WERI-Rb-1 (cell line): ENCODE measurements at regions not wholly inside any gene's neighbourhood (a gene's known extent, or its start where the extent isn't known, plus 50 kb on each side); places are given as distances from the start of the nearest gene placed in this dataset.

Experiments
- DNase-seq: peaks from one replicate; pipeline ENCODE4 v3.0.0-alpha.2; 2020
- H3K27ac ChIP-seq: fragments of 250-450 bp; sonication (Bioruptor Pico); 2 replicates; pipeline ENCODE4 v1.5.1; 2020; ENCODE audit warnings: mild to moderate bottlenecking, moderate library complexity
- H3K27me3 ChIP-seq: fragments of 250-450 bp; sonication (Bioruptor Pico); 2 replicates; pipeline ENCODE4 v1.5.1; 2021; ENCODE audit warnings: mild to moderate bottlenecking, low read depth, moderate library complexity; ENCODE audit not compliant: insufficient read depth, severe bottlenecking
- H3K36me3 ChIP-seq: fragments of 250-450 bp; sonication (Bioruptor Pico); 2 replicates; pipeline ENCODE4 v1.5.1; 2020; ENCODE audit warnings: mild to moderate bottlenecking, moderate library complexity
- H3K4me3 ChIP-seq: 2 replicates; pipeline ENCODE4 v1.5.1; 2011; ENCODE audit warnings: low read depth, mild to moderate bottlenecking, control low read depth, low read length
- H3K9me3 ChIP-seq: fragments of 250-450 bp; sonication (Bioruptor Pico); 2 replicates; pipeline ENCODE4 v1.5.1; 2021; ENCODE audit warnings: mild to moderate bottlenecking, moderate library complexity; ENCODE audit not compliant: severe bottlenecking
- TF ChIP-seq, protein P1 (sequence below): IDR thresholded peaks from 2 replicates; pipeline ENCODE4 v1.5.1; 2011; ENCODE audit warnings: low read depth, mild to moderate bottlenecking, control low read depth, inconsistent platforms, low read length

DNA sequence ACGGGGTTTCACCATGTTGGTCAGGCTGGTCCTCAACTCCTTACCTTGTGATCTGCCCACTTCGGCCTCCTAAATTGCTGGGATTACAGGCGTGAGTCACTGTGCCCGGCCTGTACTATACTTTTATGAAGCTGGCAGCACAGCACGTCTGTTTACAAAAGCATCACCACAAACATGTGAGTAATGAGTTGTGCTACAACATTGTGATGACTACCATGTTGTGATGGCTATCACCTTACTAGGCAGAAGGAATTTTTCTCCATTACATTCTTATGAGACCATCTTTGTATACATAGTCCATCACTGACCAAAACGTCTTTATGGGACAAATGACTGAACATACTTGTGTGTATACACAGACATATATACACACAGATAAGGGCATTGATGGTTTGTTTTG lies 1019.0 kb downstream of the CDH18 start:
- no peaks in the 10 kb centered on the region for H3K9me3 ChIP-seq
- no peaks in the 10 kb centered on the region for H3K27me3 ChIP-seq
- no peak overlapping the region for H3K4me3 ChIP-seq
- H3K36me3 ChIP-seq = no peaks in the 10 kb centered on the region
- no peak for DNase-seq
- H3K27ac ChIP-seq = no peak overlapping the region
- TF ChIP-seq, protein P1, sequence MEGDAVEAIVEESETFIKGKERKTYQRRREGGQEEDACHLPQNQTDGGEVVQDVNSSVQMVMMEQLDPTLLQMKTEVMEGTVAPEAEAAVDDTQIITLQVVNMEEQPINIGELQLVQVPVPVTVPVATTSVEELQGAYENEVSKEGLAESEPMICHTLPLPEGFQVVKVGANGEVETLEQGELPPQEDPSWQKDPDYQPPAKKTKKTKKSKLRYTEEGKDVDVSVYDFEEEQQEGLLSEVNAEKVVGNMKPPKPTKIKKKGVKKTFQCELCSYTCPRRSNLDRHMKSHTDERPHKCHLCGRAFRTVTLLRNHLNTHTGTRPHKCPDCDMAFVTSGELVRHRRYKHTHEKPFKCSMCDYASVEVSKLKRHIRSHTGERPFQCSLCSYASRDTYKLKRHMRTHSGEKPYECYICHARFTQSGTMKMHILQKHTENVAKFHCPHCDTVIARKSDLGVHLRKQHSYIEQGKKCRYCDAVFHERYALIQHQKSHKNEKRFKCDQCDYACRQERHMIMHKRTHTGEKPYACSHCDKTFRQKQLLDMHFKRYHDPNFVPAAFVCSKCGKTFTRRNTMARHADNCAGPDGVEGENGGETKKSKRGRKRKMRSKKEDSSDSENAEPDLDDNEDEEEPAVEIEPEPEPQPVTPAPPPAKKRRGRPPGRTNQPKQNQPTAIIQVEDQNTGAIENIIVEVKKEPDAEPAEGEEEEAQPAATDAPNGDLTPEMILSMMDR = no peak

DNA sequence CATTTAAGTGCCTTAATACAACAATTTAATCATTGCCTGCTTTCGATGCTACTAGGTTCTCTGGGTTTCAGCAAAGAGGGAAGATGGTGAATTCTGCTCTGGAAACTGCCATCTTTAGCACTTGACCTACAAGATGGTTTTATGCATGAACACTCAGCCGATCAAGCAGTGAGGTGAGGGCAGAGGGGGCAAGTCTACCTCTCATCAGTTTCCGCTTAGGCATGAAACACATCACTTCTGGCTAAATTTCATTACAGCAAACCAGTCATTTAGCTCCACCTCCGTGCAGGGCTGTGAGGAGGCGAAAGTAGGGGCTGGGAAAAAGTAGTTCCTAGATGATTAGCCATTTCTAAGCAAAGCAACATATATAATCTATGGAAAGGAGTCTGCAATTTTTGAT lies 1018.0 kb downstream of the CDH18 start:
- Histone ChIP-seq H3K9me3 (no peaks in the 10 kb centered on the region), H3K27ac (no peak overlapping the region)
- TF ChIP-seq, protein P1 = no peak

DNA sequence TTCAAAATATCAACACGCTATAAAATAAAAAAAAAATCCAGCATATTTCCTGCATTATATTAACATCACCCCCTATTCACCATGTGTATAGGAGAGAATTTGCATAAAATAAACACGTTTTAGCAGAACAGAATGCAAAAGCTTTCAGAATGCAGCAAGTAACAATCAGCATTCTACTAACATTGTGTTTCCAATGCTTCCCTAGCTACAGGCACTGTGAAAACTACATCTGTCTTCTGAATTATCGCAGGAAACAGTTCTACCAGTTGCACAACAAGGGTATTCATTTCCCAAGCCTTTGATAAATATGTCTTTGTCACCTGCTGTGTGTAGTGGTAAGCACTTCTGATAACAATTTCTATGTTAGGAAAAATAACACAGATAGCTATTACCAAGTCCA lies 1015.8 kb downstream of the CDH18 start:
- no peaks in the 10 kb centered on the region for H3K27me3 ChIP-seq
- H3K27ac ChIP-seq = no peak overlapping the region
- DNase-seq = no peak
- TF ChIP-seq, protein P1 = no peak
- H3K4me3 ChIP-seq = no peak overlapping the region
- H3K9me3 ChIP-seq = no peaks in the 10 kb centered on the region
- H3K36me3 ChIP-seq = no peaks in the 10 kb centered on the region

More for the DNA sequence above, 1018.0 kb downstream of the CDH18 start:
- no peak for DNase-seq
- Histone ChIP-seq H3K36me3 (no peaks in the 10 kb centered on the region), H3K4me3 (no peak overlapping the region), H3K27me3 (no peaks in the 10 kb centered on the region)

DNA sequence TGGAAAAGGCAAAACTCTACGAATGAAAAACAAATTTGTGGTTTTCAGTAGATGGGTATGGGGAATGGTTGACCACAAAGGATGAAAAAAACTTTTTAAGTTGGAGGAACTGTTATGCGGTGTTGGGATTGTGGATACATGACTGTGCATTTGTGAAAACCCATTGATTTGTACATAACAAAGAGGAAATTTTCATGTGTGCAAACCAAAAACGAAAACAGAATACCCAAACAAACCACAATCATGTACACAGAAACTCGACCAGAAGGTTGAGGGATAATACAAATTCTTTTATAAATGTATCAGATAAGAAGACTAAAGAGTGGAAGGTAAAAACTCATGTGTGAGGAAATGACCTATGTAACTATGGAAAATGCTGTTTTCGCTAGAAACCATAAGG lies 1012.4 kb downstream of the CDH18 start:
- TF ChIP-seq, protein P1 = no peak
- Histone ChIP-seq H3K27ac (no peak overlapping the region), H3K9me3 (no peaks in the 10 kb centered on the region), H3K27me3 (no peaks in the 10 kb centered on the region), H3K36me3 (no peaks in the 10 kb centered on the region), H3K4me3 (no peak overlapping the region)
- DNase-seq = no peak

DNA sequence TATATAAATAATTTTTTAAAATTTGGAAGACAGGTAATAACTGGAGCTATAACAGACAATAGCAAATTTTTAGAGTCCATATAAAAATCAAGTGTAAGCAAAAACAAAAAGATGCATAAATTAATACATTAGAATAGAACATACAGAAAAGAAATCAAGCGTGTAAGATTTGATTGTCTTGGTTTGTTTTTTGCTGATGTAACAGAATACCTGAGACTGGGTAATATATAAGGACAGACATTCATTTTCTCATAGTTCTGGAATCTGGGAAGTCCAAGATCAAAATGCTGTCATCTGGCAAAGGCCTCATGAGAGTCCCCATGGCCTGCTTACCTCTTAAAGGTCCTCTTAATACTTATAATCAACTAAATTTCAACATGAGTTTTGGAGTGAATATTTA lies 1010.1 kb downstream of the CDH18 start:
- H3K27ac ChIP-seq = no peak overlapping the region
- TF ChIP-seq, protein P1 = no peak
- no peaks in the 10 kb centered on the region for H3K27me3 ChIP-seq
- no peaks in the 10 kb centered on the region for H3K36me3 ChIP-seq
- no peak overlapping the region for H3K4me3 ChIP-seq
- no peaks in the 10 kb centered on the region for H3K9me3 ChIP-seq
- no peak for DNase-seq

DNA sequence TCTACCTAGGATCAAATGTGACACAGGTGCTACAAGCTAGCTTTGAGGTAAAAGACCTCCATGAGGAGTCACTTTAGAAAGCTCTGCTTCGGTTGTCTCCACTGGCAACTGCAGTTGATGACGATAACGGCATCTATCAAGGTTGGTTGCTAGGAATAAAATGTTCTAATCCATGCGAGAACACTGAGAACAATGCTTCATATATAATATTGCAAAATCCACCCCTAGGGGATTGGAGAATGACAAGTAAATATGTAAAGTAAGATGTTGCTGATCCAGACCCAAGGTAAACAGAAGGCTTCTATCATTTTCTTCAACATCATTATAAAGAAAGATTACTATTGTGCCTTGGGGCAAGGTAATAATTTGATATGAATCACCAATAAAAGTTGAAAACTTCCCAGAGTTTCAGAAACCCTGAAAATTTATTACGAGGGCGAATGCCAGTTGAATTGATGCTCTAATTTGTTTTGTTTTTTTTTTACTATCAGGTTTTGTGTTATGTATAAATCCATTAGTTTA lies 1003.4 kb downstream of the CDH18 start:
- DNase-seq = no peak

More for the DNA sequence above, 1003.4 kb downstream of the CDH18 start:
- TF ChIP-seq, protein P1 = no peak
- H3K36me3 ChIP-seq = no peaks in the 10 kb centered on the region
- H3K27ac ChIP-seq = no peak overlapping the region
- H3K9me3 ChIP-seq = no peaks in the 10 kb centered on the region
- no peak overlapping the region for H3K4me3 ChIP-seq
- H3K27me3 ChIP-seq = no peaks in the 10 kb centered on the region
